ENCODE measurements at regions not wholly inside any gene's neighbourhood (a gene's known extent, or its start where the extent isn't known, plus 50 kb on each side); places are given as distances from the start of the nearest gene placed in this dataset.

GRCh38 chr10:33067481-33067880 is 109.5 kb upstream of the ITGB1 start:
- TF ChIP-seq, protein P1, sequence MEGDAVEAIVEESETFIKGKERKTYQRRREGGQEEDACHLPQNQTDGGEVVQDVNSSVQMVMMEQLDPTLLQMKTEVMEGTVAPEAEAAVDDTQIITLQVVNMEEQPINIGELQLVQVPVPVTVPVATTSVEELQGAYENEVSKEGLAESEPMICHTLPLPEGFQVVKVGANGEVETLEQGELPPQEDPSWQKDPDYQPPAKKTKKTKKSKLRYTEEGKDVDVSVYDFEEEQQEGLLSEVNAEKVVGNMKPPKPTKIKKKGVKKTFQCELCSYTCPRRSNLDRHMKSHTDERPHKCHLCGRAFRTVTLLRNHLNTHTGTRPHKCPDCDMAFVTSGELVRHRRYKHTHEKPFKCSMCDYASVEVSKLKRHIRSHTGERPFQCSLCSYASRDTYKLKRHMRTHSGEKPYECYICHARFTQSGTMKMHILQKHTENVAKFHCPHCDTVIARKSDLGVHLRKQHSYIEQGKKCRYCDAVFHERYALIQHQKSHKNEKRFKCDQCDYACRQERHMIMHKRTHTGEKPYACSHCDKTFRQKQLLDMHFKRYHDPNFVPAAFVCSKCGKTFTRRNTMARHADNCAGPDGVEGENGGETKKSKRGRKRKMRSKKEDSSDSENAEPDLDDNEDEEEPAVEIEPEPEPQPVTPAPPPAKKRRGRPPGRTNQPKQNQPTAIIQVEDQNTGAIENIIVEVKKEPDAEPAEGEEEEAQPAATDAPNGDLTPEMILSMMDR (conservative IDR thresholded peaks at IDR 0.05; ENCODE audit: low read length) = no peak
- no peak for TF ChIP-seq EZH2phosphoT487 (IDR thresholded peaks at IDR 0.05; ENCODE audit: borderline replicate concordance)

All from Loucy (cell line).